ENCODE measurements at regions not wholly inside any gene's neighbourhood (a gene's known extent, or its start where the extent isn't known, plus 50 kb on each side); places are given as distances from the start of the nearest gene placed in this dataset.

DNA sequence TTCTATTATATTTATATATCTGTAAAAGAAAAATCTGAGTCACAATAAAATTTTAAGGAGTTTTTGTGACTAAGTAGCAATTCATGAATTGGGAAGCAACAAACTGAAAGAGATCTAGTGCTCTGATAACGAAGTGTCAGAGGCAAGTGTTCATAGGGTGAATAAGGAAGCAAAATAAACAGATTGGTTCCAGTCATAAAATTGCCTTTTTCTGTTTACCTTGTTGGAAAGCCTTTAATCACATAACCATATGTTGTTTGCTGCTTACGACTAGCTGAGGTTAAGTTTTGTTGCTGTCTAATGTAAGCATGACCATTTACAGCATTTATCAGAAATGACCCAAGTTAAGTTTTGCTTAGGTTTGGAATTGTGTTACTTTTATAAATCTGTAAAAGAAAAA lies 358.9 kb downstream of the ARL6IP6 start:
- no peak for ATAC-seq (replicated peaks)
- no peaks in the 10 kb centered on the region for H3K9me3 Mint-ChIP-seq
- H3K36me3 Mint-ChIP-seq (ENCODE audit: low read depth): no peaks in the 10 kb centered on the region
- H3K27me3 Mint-ChIP-seq: no peaks in the 10 kb centered on the region
- no peaks in the 10 kb centered on the region for H3K4me1 Mint-ChIP-seq
- no peak overlapping the region for H3K4me3 Mint-ChIP-seq
- H3K27ac Mint-ChIP-seq: no peak overlapping the region

DNA sequence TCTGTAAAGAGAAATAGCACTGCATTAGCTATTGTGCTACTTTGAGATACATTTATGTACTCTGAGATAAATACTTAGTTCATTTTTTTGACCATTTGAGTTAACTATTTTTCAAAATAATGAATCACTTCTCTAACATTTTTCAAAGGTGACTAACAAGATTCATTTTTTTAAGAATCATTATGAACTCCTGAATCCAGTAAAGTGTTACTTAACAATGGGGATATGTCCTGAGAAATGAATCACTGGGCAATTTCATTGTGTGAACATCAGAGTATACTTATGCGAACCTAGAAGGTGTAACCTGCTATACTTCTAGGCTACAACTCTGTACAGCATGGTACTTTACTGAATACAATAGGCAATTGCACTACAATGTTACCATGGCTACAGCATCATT lies 355.8 kb downstream of the ARL6IP6 start:
- H3K36me3 Mint-ChIP-seq (ENCODE audit: low read depth): no peaks in the 10 kb centered on the region
- ATAC-seq (replicated peaks): no peak
- no peaks in the 10 kb centered on the region for H3K4me1 Mint-ChIP-seq
- H3K27ac Mint-ChIP-seq: no peak overlapping the region
- H3K4me3 Mint-ChIP-seq: no peak overlapping the region
- no peaks in the 10 kb centered on the region for H3K9me3 Mint-ChIP-seq
- no peaks in the 10 kb centered on the region for H3K27me3 Mint-ChIP-seq

DNA sequence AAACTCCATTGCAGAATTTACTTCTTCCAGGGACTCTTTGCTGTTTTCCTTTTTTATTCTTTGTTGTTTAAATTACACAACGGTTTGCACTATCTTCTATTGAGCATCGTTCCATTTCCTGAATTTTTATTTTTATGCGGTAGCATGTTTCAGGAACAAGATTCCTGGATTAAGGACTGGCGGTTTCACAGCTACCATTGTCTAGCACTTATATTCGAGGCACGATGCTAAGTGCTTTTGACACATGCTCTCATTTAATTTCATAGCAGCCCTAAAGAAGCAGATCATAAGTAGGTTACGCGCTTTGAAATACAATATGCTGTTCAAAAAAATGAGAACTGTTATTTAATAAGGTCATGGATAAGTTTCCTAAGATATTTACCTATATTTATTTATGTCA lies 354.4 kb downstream of the ARL6IP6 start:
- no peaks in the 10 kb centered on the region for H3K9me3 Mint-ChIP-seq
- no peaks in the 10 kb centered on the region for H3K4me1 Mint-ChIP-seq
- H3K27ac Mint-ChIP-seq: no peak overlapping the region
- no peaks in the 10 kb centered on the region for H3K36me3 Mint-ChIP-seq (ENCODE audit: low read depth)
- no peak overlapping the region for H3K4me3 Mint-ChIP-seq
- ATAC-seq (replicated peaks): no peak
- no peaks in the 10 kb centered on the region for H3K27me3 Mint-ChIP-seq

DNA sequence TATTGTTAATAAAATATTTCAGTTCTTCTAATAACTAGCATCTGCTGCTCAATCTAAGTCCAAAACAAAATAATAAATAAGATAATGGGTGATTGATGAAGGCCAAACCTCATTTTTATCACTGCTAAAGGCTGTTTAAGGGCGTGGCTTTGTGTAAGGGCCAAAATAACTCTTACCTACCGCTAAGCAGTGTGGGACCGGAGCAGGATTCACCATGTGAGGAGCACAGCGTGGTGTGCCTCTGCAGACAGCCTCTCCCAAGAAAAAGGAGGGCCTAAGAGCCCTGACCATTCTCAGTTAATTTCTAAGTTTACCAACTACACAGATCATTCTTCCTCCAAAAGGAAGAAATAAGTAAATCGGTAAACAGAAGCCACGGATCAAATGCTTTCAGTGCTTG lies 353.7 kb downstream of the ARL6IP6 start:
- Mint-ChIP-seq H3K4me1 (no peaks in the 10 kb centered on the region), H3K27ac (no peak overlapping the region), H3K27me3 (no peaks in the 10 kb centered on the region), H3K4me3 (no peak overlapping the region), H3K9me3 (no peaks in the 10 kb centered on the region), H3K36me3 (ENCODE audit: low read depth) (no peaks in the 10 kb centered on the region)
- no peak for ATAC-seq (replicated peaks)

DNA sequence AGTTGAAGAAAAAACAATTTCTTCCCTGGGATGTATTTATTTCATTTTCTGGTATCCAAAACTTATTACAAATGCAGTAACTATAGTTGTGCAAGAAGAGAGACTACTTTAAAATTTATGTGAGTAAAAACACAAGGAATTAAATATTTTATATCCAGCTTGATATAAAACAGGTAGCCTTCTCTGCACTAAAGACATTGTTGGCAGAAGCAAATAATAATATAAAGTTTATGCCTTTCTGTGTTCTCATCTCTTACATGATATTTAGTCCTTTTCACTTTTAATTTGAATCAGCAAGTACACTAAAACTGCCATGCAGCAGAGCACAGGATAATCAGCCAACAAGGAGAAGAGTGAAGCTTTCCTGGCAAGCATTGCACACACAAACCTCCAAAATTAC lies 352.7 kb downstream of the ARL6IP6 start:
- Mint-ChIP-seq H3K9me3 (no peaks in the 10 kb centered on the region), H3K4me1 (no peaks in the 10 kb centered on the region), H3K27ac (no peak overlapping the region), H3K4me3 (no peak overlapping the region), H3K36me3 (ENCODE audit: low read depth) (no peaks in the 10 kb centered on the region), H3K27me3 (no peaks in the 10 kb centered on the region)
- no peak for ATAC-seq (replicated peaks)

DNA sequence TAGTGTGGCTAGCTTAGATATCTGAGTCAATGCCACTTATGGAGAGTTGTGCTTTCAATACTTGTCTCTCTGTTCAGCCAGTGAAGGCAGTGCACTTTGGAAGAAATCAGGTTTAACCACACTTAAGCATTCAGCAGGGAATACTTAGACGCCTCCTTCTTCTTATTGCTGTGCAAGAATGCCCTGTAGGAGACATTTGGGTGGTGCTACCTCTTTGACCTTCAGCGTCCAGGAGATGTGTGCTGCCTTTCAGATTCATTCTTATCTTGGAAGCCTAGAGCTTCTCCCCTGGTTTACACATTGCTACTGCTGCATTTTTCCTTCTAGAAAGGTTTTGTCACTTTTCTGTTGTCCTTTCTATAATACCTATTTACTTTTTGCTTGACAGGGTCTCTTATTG lies 350.5 kb downstream of the ARL6IP6 start:
- Mint-ChIP-seq H3K9me3 (no peaks in the 10 kb centered on the region), H3K27ac (no peak overlapping the region), H3K27me3 (no peaks in the 10 kb centered on the region), H3K36me3 (ENCODE audit: low read depth) (no peaks in the 10 kb centered on the region), H3K4me3 (no peak overlapping the region), H3K4me1 (no peaks in the 10 kb centered on the region)
- no peak for ATAC-seq (replicated peaks)

DNA sequence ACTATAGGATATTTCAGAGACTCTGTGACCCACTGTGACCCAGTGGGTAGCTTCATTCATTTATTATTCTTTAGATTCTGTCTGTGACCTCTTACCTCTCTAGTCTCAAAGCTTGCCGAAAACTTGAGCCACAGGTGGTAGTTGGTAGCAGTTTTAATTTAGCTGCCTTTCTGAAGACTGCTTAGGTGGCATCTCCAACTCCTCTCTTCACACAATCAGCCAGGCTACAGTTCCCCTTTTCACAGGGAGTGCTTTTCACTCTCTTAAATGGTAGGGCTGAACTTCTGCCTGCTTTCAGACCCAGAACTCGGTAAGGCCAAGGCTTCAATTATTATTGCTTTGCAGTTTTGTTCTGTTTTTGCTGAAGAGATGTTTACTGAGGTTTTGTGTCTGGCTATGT lies 349.6 kb downstream of the ARL6IP6 start:
- Mint-ChIP-seq H3K36me3 (ENCODE audit: low read depth) (no peaks in the 10 kb centered on the region), H3K9me3 (no peaks in the 10 kb centered on the region), H3K4me3 (no peak overlapping the region), H3K4me1 (no peaks in the 10 kb centered on the region), H3K27me3 (no peaks in the 10 kb centered on the region), H3K27ac (no peak overlapping the region)
- ATAC-seq (replicated peaks): no peak

DNA sequence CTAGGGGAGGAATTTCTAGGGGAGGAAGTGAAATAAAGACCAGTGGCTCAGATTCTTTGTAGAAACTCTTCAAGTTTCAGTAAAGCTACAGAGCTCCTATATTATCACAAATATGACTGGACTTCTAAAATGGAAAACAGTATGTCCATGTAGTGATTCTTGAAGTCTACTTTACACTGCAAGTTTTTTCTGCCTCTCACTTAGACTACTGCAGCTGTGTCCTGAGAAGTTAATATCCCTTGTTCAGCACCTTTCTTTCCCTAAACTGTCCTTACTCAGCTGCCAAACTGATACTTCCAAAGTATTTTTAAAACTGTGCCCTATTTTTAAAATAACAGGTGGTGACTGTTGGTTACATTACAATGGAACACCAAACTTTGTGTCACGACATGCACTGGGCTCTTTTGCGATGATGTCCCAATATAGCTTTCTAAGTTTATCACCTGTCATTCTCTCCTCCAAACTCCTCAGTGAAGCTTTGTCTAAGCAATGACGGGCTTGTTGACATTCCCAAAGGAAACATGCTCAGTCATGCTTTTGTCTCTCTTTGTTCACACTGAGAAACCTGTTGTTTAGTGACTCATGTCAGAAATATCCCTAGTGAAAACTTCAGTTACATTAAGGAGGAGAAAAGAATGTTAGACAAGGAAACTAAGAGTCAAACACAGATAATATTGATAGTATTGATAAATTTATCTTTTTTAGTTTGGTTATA lies 341.1 kb downstream of the ARL6IP6 start:
- Mint-ChIP-seq H3K9me3 (no peaks in the 10 kb centered on the region), H3K27me3 (no peaks in the 10 kb centered on the region), H3K27ac (no peak overlapping the region), H3K4me1 (no peaks in the 10 kb centered on the region), H3K4me3 (no peak overlapping the region), H3K36me3 (ENCODE audit: low read depth) (no peaks in the 10 kb centered on the region)
- ATAC-seq (replicated peaks): no peak

DNA sequence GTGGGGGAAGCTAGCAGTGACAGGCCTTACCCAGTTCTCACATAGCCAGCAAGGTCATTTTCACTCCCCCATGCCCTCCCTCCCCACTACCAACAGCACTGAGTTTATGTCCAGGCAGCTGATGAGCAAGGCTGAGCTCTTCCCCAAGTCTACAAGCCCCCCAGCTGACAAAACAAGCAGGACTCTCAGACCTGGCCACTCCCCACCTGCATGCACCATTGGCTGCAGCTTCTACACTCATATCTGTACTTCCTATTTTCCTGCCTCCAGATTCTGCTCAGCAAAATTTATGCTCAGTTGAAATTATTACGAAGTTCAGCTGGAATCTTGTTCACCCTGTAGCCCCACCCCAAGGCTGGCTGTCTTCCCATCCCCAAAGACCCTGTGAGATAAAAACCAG lies 339.3 kb downstream of the ARL6IP6 start:
- ATAC-seq (replicated peaks): no peak
- H3K27ac Mint-ChIP-seq: no peak overlapping the region
- H3K36me3 Mint-ChIP-seq (ENCODE audit: low read depth): no peaks in the 10 kb centered on the region
- no peaks in the 10 kb centered on the region for H3K27me3 Mint-ChIP-seq
- no peaks in the 10 kb centered on the region for H3K9me3 Mint-ChIP-seq
- no peaks in the 10 kb centered on the region for H3K4me1 Mint-ChIP-seq
- no peak overlapping the region for H3K4me3 Mint-ChIP-seq

DNA sequence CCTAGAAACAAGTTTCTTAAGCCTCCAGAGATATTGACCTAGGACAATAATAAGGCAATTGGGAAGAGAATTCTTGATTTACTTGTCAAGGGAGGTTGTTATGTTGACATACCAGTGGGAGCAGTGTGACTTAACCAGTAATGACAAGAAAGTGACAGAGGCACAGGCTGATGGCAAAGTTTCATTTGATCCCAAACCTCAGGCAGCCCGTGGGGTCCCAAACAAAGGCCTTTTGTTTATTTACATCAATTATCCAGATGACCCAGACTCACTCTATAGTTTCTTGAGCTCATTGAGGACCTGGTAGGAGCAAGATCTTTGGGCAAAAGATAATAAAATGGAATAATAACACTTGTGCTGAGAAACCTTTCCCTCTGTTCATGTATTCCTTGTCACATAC lies 336.8 kb downstream of the ARL6IP6 start:
- H3K36me3 Mint-ChIP-seq (ENCODE audit: low read depth): no peaks in the 10 kb centered on the region
- H3K27ac Mint-ChIP-seq: no peak overlapping the region
- no peaks in the 10 kb centered on the region for H3K9me3 Mint-ChIP-seq
- H3K27me3 Mint-ChIP-seq: no peaks in the 10 kb centered on the region
- H3K4me1 Mint-ChIP-seq: no peaks in the 10 kb centered on the region
- no peak overlapping the region for H3K4me3 Mint-ChIP-seq
- ATAC-seq (replicated peaks): no peak

DNA sequence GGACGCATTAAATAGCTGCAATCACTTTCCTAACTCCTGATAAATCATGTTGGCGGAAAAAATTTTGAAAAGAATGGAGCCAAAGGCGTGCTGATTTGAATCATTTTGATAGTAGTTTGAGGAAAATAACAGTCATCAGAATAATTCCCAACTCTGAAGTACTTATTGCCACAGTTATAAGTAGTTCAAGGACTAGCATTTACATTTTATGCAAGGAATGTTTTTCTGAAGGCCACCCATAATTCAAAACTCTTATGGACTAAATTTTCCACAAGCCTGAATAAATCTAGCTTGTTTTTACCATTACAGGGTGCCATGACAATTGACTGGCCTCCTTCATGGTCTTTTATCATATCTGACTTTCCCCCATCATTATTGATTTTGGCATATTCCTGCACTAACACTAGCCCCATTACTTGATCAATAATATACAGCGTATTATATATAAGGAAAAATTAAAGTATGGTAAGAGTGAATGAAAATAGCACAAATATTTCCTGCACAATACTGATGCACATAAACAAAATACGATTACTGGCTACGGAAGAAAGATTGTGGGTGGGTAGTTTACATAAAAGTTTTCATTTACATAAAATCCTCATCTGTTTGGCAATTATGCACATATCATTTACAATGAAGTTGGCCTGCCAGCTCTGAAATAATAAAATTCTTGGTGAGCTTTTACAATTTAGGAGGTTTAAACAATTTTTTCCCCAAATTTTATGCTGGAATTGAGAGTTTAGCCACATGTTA lies 334.6 kb downstream of the ARL6IP6 start:
- H3K27ac Mint-ChIP-seq: no peak overlapping the region
- no peak overlapping the region for H3K4me3 Mint-ChIP-seq
- H3K36me3 Mint-ChIP-seq (ENCODE audit: low read depth): no peaks in the 10 kb centered on the region
- no peaks in the 10 kb centered on the region for H3K4me1 Mint-ChIP-seq
- no peaks in the 10 kb centered on the region for H3K9me3 Mint-ChIP-seq
- H3K27me3 Mint-ChIP-seq: no peaks in the 10 kb centered on the region
- no peak for ATAC-seq (replicated peaks)

DNA sequence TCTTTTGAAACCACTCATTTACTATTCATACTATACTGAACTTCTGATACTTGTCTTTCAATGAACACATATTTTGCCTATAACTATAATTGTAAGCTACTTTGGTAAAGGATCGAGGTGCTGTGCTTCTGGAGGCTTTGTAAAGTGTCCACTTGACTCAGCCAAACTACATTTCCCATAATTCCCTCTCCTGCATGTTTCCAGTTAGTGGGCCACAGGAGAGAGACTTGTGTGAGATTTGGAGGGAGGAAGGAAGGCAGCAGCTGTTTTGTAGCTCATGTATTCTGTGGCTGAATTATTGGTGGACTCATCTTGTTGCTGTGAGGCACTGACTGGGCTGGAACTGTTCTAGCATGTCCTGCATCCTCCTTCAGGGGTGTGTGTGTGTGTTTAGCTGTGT lies 328.8 kb downstream of the ARL6IP6 start:
- no peak overlapping the region for H3K27ac Mint-ChIP-seq
- H3K4me3 Mint-ChIP-seq: no peak overlapping the region
- peaks cover 5% of the 10 kb centered on the region for H3K27me3 Mint-ChIP-seq
- ATAC-seq (replicated peaks): no peak
- H3K36me3 Mint-ChIP-seq (ENCODE audit: low read depth): no peaks in the 10 kb centered on the region
- no peaks in the 10 kb centered on the region for H3K4me1 Mint-ChIP-seq
- H3K9me3 Mint-ChIP-seq: no peaks in the 10 kb centered on the region

DNA sequence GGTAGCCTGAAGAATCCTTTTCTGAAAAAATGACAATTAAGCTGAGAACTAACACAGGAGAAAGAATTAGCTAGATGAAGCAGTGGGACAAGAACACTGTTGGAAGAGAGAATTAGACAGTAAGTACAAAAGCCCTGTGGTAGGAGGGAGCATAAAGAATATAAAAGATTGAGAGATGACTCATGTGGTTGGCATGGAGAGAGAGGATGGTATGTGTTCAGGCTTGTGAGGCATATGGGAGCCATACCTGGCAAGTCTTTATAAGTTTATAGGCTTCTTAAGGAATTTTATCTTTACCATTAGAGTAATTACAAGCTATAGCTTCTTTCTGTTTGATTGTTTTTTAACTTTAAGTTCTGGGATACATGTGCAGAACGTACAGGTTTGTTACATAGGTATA lies 325.0 kb downstream of the ARL6IP6 start:
- Mint-ChIP-seq H3K27ac (no peak overlapping the region), H3K36me3 (ENCODE audit: low read depth) (no peaks in the 10 kb centered on the region), H3K4me1 (no peaks in the 10 kb centered on the region), H3K27me3 (peaks cover 5% of the 10 kb centered on the region), H3K4me3 (no peak overlapping the region), H3K9me3 (no peaks in the 10 kb centered on the region)
- ATAC-seq (replicated peaks): no peak

DNA sequence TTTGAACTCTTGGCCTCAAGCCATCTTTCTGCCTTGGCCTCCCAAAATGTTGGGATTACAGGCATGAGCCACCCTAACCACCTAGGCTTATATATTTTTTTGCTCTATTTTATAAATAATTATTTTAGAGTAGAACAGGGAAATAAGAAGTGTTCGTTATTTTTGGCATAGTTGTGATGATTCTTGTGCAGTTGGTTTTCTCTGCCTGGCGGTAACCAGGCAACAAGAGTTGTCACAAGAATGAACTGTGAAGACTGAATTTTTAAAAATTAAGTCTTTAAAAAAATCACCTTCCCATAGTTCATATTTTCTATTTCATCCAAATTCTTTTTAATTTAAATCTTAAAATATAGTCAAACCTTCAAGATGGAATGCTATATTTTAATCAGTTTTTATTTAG lies 310.2 kb downstream of the ARL6IP6 start:
- Mint-ChIP-seq H3K4me1 (no peaks in the 10 kb centered on the region), H3K27me3 (no peaks in the 10 kb centered on the region), H3K9me3 (peaks cover 3% of the 10 kb centered on the region), H3K36me3 (ENCODE audit: low read depth) (no peaks in the 10 kb centered on the region), H3K27ac (no peak overlapping the region), H3K4me3 (no peak overlapping the region)
- ATAC-seq (replicated peaks): no peak

DNA sequence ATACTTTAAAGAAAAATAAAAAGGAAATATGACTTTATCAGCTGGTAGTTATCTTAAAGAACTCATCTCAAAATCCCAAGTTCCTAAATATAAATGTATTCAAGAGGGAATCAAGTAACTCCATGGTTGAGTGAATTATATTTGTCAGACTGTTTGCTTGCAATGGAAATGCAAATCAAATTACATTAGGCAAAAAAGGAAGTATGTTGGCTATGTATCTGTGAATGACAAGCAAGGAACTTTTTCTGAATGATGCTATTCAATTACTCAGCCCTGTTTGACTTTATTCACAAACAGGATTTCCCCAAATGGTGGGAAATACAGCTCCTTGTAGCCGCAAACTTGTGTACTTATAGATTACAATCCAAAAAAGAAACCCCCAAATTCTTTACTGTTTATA lies 309.1 kb downstream of the ARL6IP6 start:
- Mint-ChIP-seq H3K27ac (no peak overlapping the region), H3K4me1 (no peaks in the 10 kb centered on the region), H3K4me3 (no peak overlapping the region), H3K27me3 (no peaks in the 10 kb centered on the region), H3K36me3 (ENCODE audit: low read depth) (no peaks in the 10 kb centered on the region), H3K9me3 (peaks cover 3% of the 10 kb centered on the region)
- ATAC-seq (replicated peaks): no peak
